ENCODE measurements at regions not wholly inside any gene's neighbourhood (a gene's known extent, or its start where the extent isn't known, plus 50 kb on each side); places are given as distances from the start of the nearest gene placed in this dataset.

DNA sequence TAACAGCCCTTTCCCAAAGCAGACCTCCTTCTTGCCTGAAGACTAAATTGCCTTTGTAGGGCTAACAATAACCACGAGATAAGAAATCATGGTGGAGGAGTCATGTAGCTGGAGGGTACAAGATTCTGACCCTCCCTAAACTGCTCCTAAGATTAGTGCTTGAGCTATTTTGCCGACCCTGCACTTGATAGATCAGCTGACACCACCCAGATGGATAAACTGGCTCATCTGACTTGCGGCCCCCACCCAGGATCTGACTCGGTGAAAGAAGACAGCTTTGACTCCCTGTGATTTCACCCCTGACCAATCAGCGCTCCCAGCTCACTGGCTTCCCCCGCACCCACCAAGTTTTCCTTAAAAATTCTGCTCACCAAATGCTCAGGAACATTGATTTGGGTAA lies 57.6 kb upstream of the UNC93A start:
- TF ChIP-seq, protein P1, sequence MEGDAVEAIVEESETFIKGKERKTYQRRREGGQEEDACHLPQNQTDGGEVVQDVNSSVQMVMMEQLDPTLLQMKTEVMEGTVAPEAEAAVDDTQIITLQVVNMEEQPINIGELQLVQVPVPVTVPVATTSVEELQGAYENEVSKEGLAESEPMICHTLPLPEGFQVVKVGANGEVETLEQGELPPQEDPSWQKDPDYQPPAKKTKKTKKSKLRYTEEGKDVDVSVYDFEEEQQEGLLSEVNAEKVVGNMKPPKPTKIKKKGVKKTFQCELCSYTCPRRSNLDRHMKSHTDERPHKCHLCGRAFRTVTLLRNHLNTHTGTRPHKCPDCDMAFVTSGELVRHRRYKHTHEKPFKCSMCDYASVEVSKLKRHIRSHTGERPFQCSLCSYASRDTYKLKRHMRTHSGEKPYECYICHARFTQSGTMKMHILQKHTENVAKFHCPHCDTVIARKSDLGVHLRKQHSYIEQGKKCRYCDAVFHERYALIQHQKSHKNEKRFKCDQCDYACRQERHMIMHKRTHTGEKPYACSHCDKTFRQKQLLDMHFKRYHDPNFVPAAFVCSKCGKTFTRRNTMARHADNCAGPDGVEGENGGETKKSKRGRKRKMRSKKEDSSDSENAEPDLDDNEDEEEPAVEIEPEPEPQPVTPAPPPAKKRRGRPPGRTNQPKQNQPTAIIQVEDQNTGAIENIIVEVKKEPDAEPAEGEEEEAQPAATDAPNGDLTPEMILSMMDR (IDR thresholded peaks at IDR 0.05; ENCODE audit: low read length), result no peak
- TF ChIP-seq EZH2 (optimal IDR thresholded peaks at IDR 0.05; ENCODE audit: low read depth, low read length) (no peak), EZH2phosphoT487 (IDR thresholded peaks at IDR 0.05; ENCODE audit: low read length) (no peak)
